ENCODE measurements at regions not wholly inside any gene's neighbourhood (a gene's known extent, or its start where the extent isn't known, plus 50 kb on each side); places are given as distances from the start of the nearest gene placed in this dataset.

DNA sequence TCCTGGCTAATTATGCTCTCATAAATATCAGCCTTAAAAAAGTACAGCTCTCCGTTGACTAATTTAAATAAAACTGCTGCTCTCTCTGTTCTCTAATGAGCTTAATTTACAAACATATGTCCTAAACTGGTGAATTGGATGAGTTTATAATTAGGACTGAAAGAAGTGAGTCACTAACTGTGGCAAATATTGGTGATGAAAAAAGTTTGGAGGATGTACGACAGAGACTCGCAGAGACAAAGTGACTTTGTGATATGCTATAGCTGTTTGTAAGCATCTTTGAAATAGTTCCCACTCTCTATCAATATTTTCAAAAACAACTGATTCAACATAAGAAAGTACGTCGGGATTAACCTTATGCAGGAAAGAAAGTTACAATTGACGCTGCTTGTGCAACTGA is 138.9 kb upstream of the TMEFF2 start:
- TF ChIP-seq CTCF (IDR thresholded peaks at IDR 0.05), result no peak
- TF ChIP-seq EZH2 (IDR thresholded peaks at IDR 0.05; ENCODE audit: borderline replicate concordance, insufficient read depth, low read depth, low read length, poor library complexity, severe bottlenecking), result no peak

Data from B cell (primary cell).